Lower lobe of right lung (tissue), 2 donors: ENCODE measurements at regions not wholly inside any gene's neighbourhood (a gene's known extent, or its start where the extent isn't known, plus 50 kb on each side); places are given as distances from the start of the nearest gene placed in this dataset.
A peak's percentile ranks its signal among the peaks of the same experiment; 100 is the strongest.

Experiments
- ATAC-seq, 2 donors: fragments of 200-7000 bp; cut with Tn5 transposase; one replicate each; pipeline ENCODE4 v1.9.1; 2020 to 2022; ENCODE audit warnings: mild to moderate bottlenecking in 2 of 2, moderate library complexity in 2 of 2
- DNase-seq: peaks from one replicate; pipeline ENCODE4 v3.0.0-alpha.2; 2020
- H3K27ac ChIP-seq: fragments of 200-600 bp; one replicate; pipeline ENCODE4 v1.8.0; 2022
- H3K27me3 ChIP-seq: fragments of 200-600 bp; one replicate; pipeline ENCODE4 v1.8.0; 2022; ENCODE audit warnings: low read depth
- H3K36me3 ChIP-seq: fragments of 200-600 bp; one replicate; pipeline ENCODE4 v1.8.0; 2022; ENCODE audit warnings: mild to moderate bottlenecking
- H3K4me1 ChIP-seq: fragments of 200-600 bp; one replicate; pipeline ENCODE4 v1.8.0; 2022
- H3K4me3 ChIP-seq: fragments of 200-600 bp; one replicate; pipeline ENCODE4 v1.8.0; 2022; ENCODE audit warnings: mild to moderate bottlenecking
- H3K9me3 ChIP-seq: fragments of 200-600 bp; one replicate; pipeline ENCODE4 v1.8.0; 2022
- intact Hi-C: fragments of 100-400 bp; cut with DNase I; formaldehyde crosslinking; loops from one replicate; pipeline ENCODE4 v1.11.0; 2022
- TF ChIP-seq, protein P1 (sequence below): fragments of 200-600 bp; IDR thresholded peaks from one replicate; pipeline ENCODE4 v1.8.0; 2022; ENCODE audit warnings: antibody characterized with exemption, mild to moderate bottlenecking
- donor health status: DM: no; HTN: yes; CAD: no; lungs with severe emphysema.

DNA sequence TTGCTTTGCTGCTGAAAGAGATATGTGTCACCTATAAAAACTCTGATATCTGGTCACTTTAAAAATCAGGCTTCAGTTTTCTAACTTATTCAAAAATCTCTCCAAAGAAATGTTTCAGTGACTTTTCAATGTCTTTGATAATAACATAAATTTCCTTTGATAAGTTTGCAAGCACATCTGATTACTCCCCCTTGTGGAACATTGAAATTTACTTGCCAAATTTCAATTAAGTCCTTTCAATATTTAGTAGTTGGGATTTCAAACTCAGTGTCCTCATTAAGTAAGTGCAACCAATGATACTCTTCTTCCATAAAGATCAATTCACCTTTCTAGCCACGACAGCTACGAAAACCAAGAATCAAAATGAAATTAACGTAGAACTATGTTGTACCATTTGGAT lies 151.3 kb upstream of the FAM47C start:
- intact Hi-C loops: no loop called here
- TF ChIP-seq, protein P1, sequence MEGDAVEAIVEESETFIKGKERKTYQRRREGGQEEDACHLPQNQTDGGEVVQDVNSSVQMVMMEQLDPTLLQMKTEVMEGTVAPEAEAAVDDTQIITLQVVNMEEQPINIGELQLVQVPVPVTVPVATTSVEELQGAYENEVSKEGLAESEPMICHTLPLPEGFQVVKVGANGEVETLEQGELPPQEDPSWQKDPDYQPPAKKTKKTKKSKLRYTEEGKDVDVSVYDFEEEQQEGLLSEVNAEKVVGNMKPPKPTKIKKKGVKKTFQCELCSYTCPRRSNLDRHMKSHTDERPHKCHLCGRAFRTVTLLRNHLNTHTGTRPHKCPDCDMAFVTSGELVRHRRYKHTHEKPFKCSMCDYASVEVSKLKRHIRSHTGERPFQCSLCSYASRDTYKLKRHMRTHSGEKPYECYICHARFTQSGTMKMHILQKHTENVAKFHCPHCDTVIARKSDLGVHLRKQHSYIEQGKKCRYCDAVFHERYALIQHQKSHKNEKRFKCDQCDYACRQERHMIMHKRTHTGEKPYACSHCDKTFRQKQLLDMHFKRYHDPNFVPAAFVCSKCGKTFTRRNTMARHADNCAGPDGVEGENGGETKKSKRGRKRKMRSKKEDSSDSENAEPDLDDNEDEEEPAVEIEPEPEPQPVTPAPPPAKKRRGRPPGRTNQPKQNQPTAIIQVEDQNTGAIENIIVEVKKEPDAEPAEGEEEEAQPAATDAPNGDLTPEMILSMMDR: no peak
- Histone ChIP-seq H3K4me3 (no peak overlapping the region), H3K36me3 (no peaks in the 10 kb centered on the region), H3K4me1 (no peaks in the 10 kb centered on the region), H3K27me3 (no peaks in the 10 kb centered on the region), H3K9me3 (no peaks in the 10 kb centered on the region), H3K27ac (no peak overlapping the region)
- no peak for DNase-seq
- no peak for ATAC-seq

DNA sequence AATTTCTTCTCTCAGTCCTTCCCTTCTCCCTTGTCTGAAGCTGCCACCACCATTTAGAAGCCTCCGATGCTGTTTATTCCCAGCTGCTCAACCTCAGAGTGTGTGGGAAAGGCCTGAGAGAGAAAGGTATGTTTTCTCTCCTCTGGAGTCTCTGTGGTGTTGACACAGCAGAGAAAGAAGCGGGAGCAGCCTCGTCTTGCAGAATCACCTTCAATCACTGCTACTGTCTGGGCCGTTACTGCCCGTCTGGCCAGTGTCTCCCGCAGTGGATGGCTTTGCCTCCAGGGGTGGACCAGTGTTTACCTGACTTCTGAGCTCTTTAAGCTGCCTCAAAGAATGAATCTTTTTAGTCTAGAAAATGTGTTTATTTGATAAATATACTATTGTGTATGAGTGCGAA lies 148.9 kb upstream of the FAM47C start:
- H3K27ac ChIP-seq: no peak overlapping the region
- no peak for ATAC-seq
- TF ChIP-seq, protein P1: no peak

DNA sequence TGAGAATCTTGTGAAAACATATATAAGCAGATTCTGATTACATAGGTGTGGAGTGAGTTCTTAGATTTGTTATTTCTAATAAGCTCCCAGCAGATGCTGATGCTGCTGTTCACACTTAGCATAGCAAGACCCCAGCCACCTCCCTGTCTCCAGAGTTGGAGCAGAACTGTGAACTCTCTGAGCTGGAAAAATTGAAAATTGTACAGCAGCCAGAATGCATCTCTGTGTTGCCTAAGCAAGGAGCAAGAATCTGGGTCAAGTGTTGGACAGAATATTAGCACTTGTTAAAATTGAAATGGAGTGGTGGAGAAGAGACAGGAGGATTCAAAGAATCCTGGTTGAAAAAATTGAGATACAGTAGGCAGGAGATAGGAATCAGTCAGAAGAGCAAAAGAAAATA lies 146.6 kb upstream of the FAM47C start:
- H3K27me3 ChIP-seq: no peaks in the 10 kb centered on the region
- no peaks in the 10 kb centered on the region for H3K9me3 ChIP-seq
- TF ChIP-seq, protein P1: no peak
- intact Hi-C loops: no loop called here
- no peak for ATAC-seq
- H3K27ac ChIP-seq: no peak overlapping the region
- no peaks in the 10 kb centered on the region for H3K4me1 ChIP-seq
- no peak overlapping the region for H3K4me3 ChIP-seq
- DNase-seq: no peak
- H3K36me3 ChIP-seq: no peaks in the 10 kb centered on the region

More for the DNA sequence above, 148.9 kb upstream of the FAM47C start:
- intact Hi-C loops: no loop called here
- H3K9me3 ChIP-seq: no peaks in the 10 kb centered on the region
- no peaks in the 10 kb centered on the region for H3K4me1 ChIP-seq
- H3K4me3 ChIP-seq: no peak overlapping the region
- H3K27me3 ChIP-seq: no peaks in the 10 kb centered on the region
- no peaks in the 10 kb centered on the region for H3K36me3 ChIP-seq
- DNase-seq: no peak

DNA sequence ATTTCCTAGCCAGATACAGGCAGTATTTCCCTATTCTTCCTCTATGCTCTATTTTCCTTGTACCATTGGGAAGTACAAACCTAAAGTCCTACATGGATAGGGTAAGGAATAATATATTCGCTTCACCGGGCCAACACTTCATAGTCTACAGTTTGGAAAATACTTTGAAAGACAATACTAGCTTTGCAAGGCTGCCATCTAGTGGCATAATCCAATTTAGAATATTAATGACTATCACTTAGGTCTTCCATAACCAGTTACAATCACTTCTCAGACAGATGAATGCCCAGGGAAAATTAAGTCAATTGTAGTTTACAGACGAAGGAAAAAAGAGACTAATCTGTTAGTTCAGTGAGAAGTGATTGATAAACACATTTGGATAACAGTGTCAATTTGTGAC lies 141.0 kb upstream of the FAM47C start:
- no peaks in the 10 kb centered on the region for H3K27me3 ChIP-seq
- no peak for DNase-seq
- TF ChIP-seq, protein P1: peak; percentile 40
- H3K4me3 ChIP-seq: no peak overlapping the region
- intact Hi-C loops: no loop called here
- H3K27ac ChIP-seq: no peak overlapping the region
- no peaks in the 10 kb centered on the region for H3K4me1 ChIP-seq
- peak in 1 of 2 donors; percentile 74 for ATAC-seq
- H3K36me3 ChIP-seq: no peaks in the 10 kb centered on the region
- H3K9me3 ChIP-seq: no peaks in the 10 kb centered on the region

DNA sequence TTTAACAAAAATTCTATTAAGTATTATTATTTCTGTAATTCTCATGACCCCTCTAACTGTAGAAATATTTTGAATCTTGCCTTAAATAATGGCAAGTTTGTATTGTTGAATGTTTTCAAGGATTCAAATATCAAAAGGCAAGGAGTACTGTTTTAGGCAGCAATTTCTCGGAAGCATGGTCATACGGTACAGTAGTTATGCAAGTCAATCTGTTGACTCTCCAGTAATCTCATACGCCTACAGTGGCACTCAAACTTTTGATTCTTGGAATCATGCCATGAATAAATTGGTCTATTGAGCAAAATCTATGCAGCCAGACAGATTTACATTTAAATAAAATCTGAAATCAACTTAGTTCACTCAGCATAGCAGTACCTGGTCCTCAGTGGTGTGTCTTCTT lies 139.6 kb upstream of the FAM47C start:
- H3K27me3 ChIP-seq: no peaks in the 10 kb centered on the region
- DNase-seq: no peak
- H3K36me3 ChIP-seq: no peaks in the 10 kb centered on the region
- H3K27ac ChIP-seq: no peak overlapping the region
- TF ChIP-seq, protein P1: no peak
- peak in 1 of 2 donors; percentile 64 for ATAC-seq
- intact Hi-C loops: no loop called here
- H3K4me3 ChIP-seq: no peak overlapping the region
- H3K4me1 ChIP-seq: no peaks in the 10 kb centered on the region
- no peaks in the 10 kb centered on the region for H3K9me3 ChIP-seq

DNA sequence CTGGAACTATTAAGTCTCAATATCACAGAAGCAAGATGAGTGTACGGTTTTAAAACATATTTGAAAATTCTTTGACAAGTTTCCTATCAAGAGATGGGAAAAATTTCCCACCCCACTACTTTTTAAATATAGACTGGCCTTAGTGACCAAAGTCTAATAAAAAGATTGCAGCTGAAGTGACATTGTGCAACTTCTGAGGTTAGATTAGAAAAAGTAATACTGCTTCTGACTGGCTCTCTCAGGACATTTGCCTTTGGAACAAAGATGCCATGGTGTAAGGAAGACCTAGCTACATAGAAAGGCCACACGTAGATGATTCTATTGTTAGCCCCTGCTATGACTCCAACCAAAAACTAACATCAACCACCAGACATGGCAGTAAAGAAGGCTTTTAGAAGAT lies 138.7 kb upstream of the FAM47C start:
- intact Hi-C loops: no loop called here
- TF ChIP-seq, protein P1: no peak
- no peaks in the 10 kb centered on the region for H3K27me3 ChIP-seq
- no peaks in the 10 kb centered on the region for H3K4me1 ChIP-seq
- no peak overlapping the region for H3K27ac ChIP-seq
- no peak overlapping the region for H3K4me3 ChIP-seq
- H3K36me3 ChIP-seq: no peaks in the 10 kb centered on the region
- ATAC-seq: no peak
- DNase-seq: no peak
- H3K9me3 ChIP-seq: no peaks in the 10 kb centered on the region
